Upper lobe of right lung (tissue), 1 donor: ENCODE measurements at regions not wholly inside any gene's neighbourhood (a gene's known extent, or its start where the extent isn't known, plus 50 kb on each side); places are given as distances from the start of the nearest gene placed in this dataset.

Source experiments
- ATAC-seq: fragments of 200-7000 bp; cut with Tn5 transposase; one replicate; pipeline ENCODE4 v1.9.1; 2020; ENCODE audit warnings: mild to moderate bottlenecking, moderate library complexity
- DNase-seq: peaks from one replicate; pipeline ENCODE4 v3.0.0-alpha.2; 2020
- H3K27ac ChIP-seq: fragments of 200-600 bp; one replicate; pipeline ENCODE4 v1.8.0; 2022
- H3K27me3 ChIP-seq: fragments of 200-600 bp; one replicate; pipeline ENCODE4 v1.8.0; 2022; ENCODE audit warnings: mild to moderate bottlenecking
- H3K36me3 ChIP-seq: fragments of 200-600 bp; one replicate; pipeline ENCODE4 v1.8.0; 2022
- H3K4me1 ChIP-seq: fragments of 200-600 bp; one replicate; pipeline ENCODE4 v1.8.0; 2022
- H3K4me3 ChIP-seq: fragments of 200-600 bp; one replicate; pipeline ENCODE4 v1.8.0; 2022; ENCODE audit warnings: mild to moderate bottlenecking
- H3K9me3 ChIP-seq: fragments of 200-600 bp; one replicate; pipeline ENCODE4 v1.8.0; 2022
- intact Hi-C: fragments of 100-400 bp; cut with DNase I; formaldehyde crosslinking; loops from one replicate; pipeline ENCODE4 v1.11.0; 2022
- TF ChIP-seq, protein P1 (sequence below): fragments of 200-600 bp; IDR thresholded peaks from one replicate; pipeline ENCODE4 v1.8.0; 2022; ENCODE audit warnings: antibody characterized with exemption
- donor health status: DM: no; HTN: yes; CAD: no; lungs with severe emphysema.

DNA sequence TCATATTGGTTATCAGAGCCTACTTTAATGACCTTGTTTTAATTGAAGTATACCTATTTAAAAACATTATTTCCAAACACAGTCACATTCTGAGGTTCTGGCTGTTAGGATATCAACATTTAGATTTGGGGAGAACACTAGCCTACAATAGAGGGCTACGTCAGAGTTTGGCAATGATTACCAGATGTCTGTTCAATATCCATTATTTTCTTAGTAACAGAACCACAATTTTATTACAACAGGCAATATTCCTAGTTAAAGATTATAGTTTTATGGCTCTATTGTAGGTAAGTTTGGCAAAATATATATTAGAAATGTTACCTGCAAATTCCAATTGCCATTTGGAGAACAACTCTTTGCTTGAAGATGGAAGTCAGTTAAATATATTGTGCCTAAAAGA, 1163.1 kb upstream of the MIR17HG start:
- H3K9me3 ChIP-seq, result no peaks in the 10 kb centered on the region
- no peaks in the 10 kb centered on the region for H3K4me1 ChIP-seq
- intact Hi-C loops, result no loop called here
- H3K27me3 ChIP-seq, result no peaks in the 10 kb centered on the region
- no peak for ATAC-seq
- no peak overlapping the region for H3K27ac ChIP-seq
- no peak for DNase-seq
- TF ChIP-seq, protein P1, sequence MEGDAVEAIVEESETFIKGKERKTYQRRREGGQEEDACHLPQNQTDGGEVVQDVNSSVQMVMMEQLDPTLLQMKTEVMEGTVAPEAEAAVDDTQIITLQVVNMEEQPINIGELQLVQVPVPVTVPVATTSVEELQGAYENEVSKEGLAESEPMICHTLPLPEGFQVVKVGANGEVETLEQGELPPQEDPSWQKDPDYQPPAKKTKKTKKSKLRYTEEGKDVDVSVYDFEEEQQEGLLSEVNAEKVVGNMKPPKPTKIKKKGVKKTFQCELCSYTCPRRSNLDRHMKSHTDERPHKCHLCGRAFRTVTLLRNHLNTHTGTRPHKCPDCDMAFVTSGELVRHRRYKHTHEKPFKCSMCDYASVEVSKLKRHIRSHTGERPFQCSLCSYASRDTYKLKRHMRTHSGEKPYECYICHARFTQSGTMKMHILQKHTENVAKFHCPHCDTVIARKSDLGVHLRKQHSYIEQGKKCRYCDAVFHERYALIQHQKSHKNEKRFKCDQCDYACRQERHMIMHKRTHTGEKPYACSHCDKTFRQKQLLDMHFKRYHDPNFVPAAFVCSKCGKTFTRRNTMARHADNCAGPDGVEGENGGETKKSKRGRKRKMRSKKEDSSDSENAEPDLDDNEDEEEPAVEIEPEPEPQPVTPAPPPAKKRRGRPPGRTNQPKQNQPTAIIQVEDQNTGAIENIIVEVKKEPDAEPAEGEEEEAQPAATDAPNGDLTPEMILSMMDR, result no peak
- H3K36me3 ChIP-seq, result no peaks in the 10 kb centered on the region
- H3K4me3 ChIP-seq, result no peak overlapping the region

DNA sequence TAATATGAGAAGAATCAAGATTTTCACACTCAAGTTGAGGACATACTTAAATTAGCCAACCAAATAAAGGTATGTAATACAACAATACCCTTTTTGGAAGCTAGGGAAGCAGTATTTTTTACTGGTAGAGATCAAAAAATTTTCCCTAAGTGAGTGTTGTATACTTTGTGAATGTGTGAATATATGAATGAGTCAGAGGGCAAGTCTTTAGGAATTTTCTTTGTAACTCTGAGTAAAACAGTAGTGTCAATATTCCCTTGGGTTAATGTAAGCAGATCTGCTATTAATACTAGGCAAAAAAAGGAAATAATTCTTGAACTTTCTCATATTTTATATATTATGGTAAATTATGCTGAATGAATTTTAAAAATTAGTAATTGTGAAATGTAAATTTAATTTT, 1161.8 kb upstream of the MIR17HG start:
- Histone ChIP-seq H3K27me3 (no peaks in the 10 kb centered on the region), H3K27ac (no peak overlapping the region), H3K4me1 (no peaks in the 10 kb centered on the region), H3K9me3 (no peaks in the 10 kb centered on the region), H3K4me3 (no peak overlapping the region), H3K36me3 (no peaks in the 10 kb centered on the region)
- ATAC-seq (no peak), DNase-seq (no peak)
- TF ChIP-seq, protein P1, result no peak
- intact Hi-C loops, result no loop called here

DNA sequence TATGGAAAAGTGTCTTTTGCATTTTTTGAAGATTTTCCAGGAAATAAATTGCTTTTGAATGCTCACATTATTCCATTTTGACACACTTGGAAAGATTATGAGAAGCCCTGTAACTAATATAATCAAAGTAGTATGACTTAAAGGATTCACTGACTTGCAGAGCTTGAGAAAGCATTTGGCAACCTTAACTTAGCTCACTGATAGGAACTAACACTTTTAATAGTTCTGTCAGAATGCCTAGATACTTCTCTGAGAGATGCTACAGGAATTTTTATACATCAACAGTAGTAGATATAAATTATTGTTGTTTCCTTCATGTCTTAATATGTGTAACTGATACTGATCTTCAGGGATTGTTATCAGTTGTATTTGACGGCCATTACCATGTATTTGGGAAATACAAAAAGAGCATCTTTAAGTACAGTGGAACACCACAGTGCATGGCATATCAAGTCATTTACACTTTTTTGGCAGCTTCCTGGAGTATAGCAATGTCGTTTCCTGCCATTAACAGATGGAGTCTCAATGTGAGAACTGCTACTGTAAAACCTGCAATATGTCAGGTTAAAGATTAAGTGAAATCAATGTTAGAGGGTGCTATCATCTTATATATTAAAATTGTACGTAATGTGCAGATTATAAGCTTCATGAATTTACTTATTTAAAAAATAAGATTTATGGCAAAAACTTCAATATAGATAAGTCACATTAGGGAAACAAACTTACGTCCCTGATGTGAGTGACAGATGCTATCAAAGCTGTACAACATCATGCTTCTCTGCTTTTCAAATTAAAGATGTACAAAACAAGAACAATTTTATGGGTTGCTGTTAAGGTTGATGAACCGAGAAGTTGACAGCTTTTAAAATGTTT, 1159.8 kb upstream of the MIR17HG start:
- Histone ChIP-seq H3K4me1 (no peaks in the 10 kb centered on the region), H3K4me3 (no peak overlapping the region), H3K27me3 (no peaks in the 10 kb centered on the region), H3K27ac (no peak overlapping the region), H3K36me3 (no peaks in the 10 kb centered on the region), H3K9me3 (no peaks in the 10 kb centered on the region)
- intact Hi-C loops, result no loop called here
- no peak for DNase-seq
- no peak for ATAC-seq
- TF ChIP-seq, protein P1, result no peak

- Histone ChIP-seq H3K4me3 (no peak overlapping the region), H3K27me3 (no peaks in the 10 kb centered on the region)
Measured at GRCh38 chr13:90188351-90188636, 1159.2 kb upstream of the MIR17HG start.

DNA sequence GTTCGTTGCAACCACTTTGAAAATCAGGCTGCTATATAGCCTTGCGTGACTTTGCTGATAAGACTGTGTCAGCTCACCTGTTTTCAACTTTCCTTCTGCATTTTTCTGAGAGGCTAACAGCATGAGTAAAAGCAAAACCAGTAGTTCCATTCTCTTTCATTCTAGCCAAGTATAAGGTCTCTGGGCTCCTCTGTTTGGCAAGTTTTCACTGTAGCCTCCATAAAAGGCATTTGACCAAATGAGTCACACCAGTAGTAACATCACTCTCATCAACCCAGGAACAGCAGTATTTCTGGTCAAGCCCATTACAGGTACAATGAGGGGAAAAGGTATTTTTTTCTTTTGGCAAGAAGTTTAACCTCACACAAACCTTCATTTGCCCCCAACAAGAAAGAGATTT, 1149.8 kb upstream of the MIR17HG start:
- TF ChIP-seq, protein P1, result no peak
- Histone ChIP-seq H3K36me3 (no peaks in the 10 kb centered on the region), H3K9me3 (no peaks in the 10 kb centered on the region), H3K27me3 (no peaks in the 10 kb centered on the region), H3K4me1 (no peaks in the 10 kb centered on the region), H3K4me3 (no peak overlapping the region), H3K27ac (no peak overlapping the region)
- ATAC-seq, result no peak
- DNase-seq, result no peak
- intact Hi-C loops, result no loop called here

More at GRCh38 chr13:90188351-90188636, 1159.2 kb upstream of the MIR17HG start:
- DNase-seq, result no peak
- Histone ChIP-seq H3K4me1 (no peaks in the 10 kb centered on the region), H3K9me3 (no peaks in the 10 kb centered on the region), H3K27ac (no peak overlapping the region), H3K36me3 (no peaks in the 10 kb centered on the region)
- intact Hi-C loops, result no loop called here
- no peak for ATAC-seq
- TF ChIP-seq, protein P1, result no peak

GRCh38 chr13:90201202-90201601, 1146.3 kb upstream of the MIR17HG start:
- intact Hi-C loops, result no loop called here
- DNase-seq (no peak), ATAC-seq (no peak)
- H3K27ac ChIP-seq, result no peak overlapping the region
- H3K36me3 ChIP-seq, result no peaks in the 10 kb centered on the region
- no peak overlapping the region for H3K4me3 ChIP-seq
- H3K9me3 ChIP-seq, result no peaks in the 10 kb centered on the region
- no peaks in the 10 kb centered on the region for H3K4me1 ChIP-seq
- TF ChIP-seq, protein P1, result no peak
- no peaks in the 10 kb centered on the region for H3K27me3 ChIP-seq
